GM21381 (cell line): ENCODE measurements at regions not wholly inside any gene's neighbourhood (a gene's known extent, or its start where the extent isn't known, plus 50 kb on each side); places are given as distances from the start of the nearest gene placed in this dataset.

ENCODE experiments used
- ATAC-seq: cut with Tn5 transposase; IDR thresholded peaks from one replicate; pipeline ENCODE4 v1.9.1; 2021; ENCODE audit warnings: mild to moderate bottlenecking, moderate library complexity; ENCODE audit not compliant: unreplicated experiment

DNA sequence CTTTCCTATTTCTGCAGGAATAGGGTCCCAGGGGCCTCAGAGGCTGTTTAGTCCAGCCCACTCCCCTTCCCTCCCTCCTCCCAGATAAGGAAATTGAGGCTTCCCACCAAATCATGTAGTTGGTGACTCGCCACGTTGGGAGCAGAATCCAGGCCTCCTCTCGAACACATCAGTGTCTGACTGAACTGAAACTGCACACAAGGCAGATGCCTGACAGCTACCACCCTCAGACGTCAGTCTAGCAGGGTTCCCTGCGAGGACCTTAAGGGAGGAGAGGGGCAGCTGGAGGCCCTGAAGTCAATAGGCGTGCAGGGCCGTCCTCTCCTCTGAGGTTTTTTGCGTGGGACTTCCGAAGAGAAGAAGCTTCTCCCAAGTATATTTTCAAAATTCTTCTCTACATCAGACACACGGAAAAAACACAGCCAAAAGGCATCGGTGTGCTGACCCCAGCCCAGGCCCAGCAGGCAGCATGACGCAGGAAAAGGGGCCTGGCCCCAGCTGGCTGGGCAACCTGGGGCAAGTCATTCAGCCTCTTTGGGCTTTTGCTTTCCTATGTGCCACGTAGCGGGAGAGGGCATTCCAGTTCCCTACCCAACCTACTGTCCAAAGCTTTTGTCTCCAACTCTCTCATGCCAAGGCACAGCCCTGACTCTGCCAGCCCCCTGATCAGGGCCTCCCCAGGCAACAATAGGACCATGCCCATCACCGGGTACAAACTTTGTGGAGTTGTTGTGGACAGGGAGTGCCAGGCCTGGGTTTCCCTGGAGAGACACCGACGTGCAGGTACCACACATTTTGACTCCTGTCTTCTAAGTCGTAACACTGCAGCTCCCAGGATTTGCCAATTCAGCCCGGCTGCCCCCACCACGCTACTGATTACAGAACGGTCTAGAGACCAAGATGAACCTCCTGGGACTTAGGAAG is 283.1 kb downstream of the XXYLT1 start:
- no peak for ATAC-seq

DNA sequence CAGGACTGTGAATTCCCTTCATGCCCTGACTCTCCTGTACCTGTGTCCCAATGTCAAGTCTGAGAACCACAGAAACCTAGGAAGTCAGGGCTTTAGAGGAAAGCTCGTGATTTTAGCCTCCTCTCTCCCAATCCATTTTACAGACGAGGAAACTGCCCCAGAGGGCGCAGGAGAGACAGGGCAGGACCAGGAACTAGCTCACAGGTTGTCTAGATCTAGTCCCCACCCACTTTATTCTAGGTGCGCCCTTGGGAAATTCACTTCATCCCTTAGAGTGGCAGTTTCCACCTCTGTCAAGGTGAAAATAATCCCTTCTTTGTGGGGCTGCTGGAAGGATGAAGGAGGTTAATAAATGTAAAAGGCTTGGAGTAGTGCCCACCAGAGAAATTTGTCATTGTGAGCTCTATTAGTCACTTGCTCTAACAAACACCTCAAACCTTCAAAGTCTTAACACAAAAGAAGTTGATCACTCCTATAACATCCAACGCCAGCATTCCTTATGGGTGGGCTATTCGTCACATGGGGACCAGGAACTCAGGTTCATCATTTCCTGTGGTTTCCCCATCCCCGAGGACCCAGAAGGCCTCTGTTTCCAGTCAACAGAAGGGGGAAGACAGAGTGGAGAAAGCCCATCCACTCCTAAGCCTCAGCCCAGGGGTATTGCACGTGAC is 282.3 kb downstream of the XXYLT1 start:
- no peak for ATAC-seq

DNA sequence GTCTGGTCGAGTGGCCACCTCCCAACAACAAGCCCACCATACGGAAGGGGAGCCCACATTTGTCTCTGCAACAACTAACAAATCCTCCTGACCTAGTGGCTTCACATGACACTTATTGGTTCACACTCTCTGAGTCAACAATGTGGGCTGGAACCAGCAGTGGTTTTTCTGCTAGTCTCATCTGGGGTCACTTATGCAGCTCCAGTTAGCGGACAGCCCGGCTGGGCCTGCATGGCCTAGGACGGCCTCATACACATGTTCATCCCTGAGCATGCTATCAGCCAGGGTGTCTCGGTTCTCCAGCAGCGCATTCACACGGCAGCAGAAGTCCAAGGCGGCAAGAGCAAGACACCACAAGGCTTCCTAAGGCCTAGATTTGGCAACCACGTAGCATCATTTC is 281.7 kb downstream of the XXYLT1 start:
- no peak for ATAC-seq

DNA sequence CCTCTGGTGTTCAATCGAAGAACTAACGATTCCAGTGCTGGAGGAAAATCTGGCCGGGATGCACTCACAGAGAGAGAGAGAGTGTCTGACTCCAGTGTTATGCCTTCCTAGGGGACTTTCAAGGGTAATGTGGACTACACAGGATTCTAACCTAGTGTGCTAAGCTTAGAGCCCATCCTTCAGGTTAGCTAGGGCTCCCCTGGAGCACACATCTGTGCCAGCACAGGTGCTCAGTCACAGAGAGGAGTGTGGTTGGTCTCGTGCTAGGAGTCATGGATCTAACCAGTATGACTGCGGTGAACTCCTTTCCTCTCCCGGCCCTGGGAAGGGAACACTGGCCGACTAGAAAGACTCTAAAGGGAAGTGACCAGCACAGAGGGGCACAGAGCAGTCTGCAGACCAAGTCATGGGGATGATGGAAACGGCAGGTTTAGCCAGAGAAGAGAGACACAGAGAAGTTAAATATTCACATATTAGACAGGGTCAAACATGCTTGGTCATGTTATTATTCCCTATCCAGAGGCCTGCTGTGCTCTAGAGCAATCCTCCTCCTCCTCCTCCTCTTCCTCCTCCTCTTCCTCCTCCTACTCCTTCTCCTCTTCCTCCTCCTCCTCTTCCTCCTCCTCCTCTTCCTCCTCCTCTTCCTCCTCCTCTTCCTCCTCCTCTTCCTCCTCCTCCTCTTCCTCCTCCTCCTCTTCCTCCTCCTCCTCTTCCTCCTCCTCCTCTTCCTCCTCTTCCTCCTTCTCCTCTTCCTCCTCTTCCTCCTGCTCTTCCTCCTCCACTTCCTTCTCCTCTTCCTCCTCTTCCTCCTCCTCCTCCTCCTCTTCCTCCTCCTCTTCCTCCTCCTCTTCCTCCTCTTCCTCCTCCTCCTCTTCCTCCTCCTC is 280.3 kb downstream of the XXYLT1 start:
- no peak for ATAC-seq

DNA sequence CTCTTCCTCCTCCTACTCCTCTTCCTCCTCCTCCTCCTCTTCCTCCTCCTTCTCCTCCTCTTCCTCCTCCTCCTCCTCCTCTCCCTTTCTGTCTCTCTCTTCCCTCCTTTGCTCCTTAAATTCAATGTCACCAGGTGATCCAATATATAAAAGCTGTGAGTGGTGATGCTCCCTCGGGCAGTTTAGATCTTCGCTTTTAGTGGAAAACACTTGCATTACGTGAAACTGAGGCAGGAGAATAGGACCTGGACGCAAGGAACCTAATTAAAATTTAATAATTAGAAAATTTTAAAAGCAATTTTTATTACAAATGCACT is 279.7 kb downstream of the XXYLT1 start:
- ATAC-seq, result no peak

DNA sequence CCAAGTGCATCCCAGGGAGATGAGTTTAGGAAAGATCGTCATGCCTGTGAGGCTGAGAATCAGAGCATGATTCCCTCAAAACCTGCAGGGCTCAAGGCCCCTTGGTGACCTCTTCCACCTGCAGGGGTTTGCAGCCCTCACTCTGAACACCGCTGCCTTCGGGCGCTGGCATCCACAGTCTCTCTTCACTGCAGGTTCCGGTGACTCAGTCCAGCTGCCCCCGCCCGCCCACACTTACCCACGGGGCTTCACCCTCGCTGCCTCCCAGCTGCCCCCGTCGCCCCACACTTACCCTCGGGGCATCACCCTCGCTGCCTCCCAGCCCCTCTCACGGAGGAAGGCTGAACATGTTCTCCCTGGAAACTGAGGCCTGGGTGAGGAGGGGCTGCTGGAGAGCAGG is 277.1 kb downstream of the XXYLT1 start:
- no peak for ATAC-seq

DNA sequence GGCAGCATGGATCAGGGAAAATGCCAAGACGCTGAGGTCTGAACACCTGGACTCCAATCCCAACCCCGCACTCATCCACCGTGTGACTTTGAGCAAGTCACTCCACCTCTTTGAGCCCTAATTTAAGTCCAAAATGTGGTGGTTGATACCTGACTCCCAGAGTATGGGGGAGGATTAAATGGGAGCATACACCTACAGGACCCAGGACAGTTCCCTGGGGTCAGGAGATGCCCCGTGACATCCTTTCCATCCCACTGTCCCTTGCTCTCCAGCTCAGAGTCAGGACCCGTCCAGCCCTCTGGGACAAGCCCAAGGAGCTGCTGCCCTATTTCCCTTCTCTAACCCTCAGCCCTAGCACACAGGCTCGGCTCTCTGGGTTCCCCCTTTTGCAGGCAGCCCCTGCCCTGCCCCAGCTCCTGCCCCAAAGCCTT is 276.4 kb downstream of the XXYLT1 start:
- ATAC-seq, result no peak

DNA sequence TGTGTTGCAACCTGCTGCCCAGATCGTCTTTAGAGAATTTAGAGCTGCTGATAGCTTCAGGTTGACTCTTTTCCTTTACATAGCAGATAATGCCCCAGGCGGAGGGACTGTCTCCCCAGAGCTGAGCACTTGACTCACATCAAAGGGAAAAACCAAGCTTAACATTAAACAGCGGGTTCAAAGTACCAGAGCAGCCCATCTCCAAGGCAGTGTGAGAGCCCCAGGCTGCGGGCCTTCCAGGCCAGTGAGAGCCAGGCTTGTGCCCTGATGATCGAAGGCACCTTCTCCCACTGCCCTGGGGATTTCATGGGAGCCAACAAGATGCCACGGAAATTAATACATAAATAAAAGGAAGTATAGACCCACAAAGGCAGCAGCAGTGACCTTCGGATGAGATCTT is 275.6 kb downstream of the XXYLT1 start:
- ATAC-seq, result no peak

DNA sequence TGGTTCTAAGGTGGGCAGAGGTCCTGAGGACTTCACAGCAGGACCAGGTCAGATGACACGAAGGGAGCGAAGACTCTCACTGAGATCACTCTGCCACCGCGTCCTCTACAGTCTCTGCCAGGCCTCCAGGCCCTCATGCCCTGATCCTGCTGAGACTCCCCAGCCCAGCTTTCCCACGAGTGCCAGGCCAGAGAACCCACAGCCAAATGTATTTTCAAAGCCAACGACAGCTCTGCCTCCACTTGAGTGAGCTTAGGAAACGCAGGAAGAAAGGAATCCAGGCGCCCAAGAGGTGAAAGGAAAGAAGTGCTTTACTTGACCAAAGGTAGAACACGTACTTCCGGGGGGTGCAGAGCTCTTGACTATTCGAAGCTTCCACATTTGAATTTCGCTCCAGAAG is 275.0 kb downstream of the XXYLT1 start:
- no peak for ATAC-seq

DNA sequence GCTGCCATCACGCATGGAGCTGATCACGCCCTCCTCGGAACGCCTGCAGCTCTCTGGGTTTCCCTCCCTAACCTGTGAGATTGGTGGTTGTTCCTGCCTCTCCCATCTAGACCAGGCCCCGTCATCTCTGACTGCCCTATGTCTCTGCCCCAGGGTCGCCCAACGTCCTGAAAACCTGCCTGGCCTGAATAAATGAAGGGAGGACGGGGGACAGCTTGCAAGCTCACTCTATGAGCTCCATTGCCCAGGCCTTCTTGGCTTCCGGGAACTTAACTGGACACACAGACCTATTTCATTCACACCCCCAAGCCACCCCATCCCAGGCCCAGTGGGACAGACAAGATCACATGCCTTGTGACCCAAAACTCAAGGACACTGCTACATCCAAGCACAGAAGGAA is 274.2 kb downstream of the XXYLT1 start:
- no peak for ATAC-seq

DNA sequence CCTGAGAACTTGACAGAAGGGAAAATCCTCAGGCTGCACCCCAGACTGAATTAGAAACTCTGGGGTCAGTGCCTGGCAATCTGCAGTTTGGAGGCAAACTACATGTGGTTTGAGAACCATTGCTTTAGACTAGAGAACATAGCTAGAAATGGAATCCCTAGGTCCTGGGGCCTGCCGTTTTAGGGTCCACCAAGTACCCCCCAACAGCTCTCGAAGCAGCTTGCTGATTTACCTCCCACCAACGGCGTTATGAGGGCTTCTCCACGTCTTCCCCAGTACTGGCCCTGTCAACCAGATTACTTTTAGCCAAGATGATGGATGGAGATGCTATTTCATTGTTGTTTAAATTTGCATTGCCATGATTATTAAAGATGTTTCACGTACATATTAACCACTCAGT is 272.5 kb downstream of the XXYLT1 start:
- no peak for ATAC-seq

DNA sequence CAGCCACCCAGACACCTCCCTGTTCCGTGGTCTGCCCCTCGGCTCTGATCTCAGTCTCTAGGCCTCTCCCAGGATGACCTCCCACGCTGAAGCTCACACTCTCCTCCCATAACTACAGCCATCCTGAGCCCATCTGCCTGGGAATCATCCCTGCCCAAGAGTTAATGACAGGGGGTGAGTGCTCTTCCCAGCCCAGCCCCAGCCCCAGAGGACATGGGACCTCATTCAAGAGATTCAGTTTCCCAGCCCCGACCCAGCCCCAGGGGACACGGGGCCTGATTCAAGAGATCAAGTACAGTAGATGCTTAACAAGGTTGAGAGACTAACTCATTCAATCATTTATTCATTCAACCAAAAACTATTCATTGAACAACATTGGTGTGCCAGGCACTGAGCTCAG is 272.0 kb downstream of the XXYLT1 start:
- no peak for ATAC-seq

DNA sequence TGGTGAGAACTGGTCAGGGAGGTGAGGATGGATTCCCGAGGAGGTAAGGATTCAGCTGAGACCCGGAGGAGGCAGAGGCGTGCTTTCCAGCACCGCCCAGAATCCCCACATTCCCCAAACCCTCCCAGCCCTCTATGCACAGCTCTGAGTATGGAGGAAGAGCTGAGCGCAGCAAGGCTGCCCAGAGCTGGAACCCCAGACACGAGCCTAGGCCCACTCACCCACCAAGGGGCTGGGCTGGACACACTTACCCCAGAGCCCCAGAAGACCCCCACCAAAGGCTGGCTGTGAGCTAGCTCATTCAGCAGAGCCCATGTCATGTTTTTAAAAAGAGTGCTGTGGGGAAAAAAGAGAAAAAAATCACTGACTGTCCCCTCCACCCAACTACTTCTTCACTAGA is 271.5 kb downstream of the XXYLT1 start:
- no peak for ATAC-seq

DNA sequence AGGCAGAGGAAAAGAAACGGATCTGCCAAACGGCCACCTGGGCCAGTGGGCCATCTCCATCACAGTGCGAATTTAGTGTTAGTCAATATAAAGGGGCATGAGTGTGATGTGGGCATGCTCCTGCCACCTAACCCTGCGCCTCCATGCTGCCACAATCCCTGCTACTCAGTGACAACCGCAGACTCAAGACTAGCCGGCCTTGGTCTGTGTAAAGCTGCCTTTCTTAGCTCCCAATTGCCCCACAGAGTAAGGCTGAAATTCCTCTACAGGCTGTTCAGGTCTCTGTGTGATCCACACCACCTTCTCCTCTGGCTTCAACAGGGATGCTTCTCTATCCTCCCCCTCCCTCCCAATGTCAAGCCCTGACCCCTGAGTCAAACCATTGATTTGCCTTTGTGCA is 269.7 kb downstream of the XXYLT1 start:
- no peak for ATAC-seq

DNA sequence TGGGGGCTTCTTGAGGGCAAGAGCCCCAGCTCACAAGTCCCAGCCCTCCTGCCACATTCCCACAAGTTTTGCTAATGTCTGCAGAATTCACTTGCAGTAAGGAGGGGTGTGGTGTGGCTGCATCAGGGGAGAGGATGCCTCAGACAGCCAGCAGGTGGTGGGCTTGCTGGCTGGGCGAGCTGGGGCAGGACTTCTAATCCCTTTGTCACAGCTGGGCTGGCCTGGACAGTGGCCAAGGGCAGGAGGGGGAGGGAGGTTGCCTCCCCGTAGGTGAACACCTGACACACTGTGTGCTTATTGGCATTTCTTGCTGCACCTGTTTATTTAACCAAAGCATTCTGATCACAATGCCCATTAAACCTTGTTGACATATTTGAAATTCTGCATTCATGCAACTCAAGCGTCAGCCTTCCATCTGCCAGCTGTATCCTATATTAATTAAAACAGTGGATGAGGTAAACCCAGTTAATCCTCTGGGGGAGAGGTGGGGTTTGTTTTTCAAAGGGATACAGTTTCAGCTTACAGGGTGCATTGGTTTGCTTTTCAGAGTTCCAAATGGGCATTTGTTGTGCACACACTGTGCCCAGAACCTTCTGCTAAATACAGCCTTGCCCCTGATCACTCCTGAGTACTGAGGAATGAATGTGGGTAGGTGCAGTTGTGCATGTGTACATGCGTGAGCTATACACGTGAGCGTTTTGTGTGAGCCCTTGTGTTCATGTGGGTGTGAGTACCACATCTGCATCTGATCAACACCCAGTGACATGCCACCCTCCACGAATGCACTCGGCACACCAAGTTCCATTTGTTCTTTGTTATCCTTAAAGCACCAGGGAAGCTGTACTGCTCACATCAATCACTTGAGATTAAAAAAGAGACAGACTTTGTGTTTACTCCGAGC is 268.7 kb downstream of the XXYLT1 start:
- ATAC-seq, result no peak

DNA sequence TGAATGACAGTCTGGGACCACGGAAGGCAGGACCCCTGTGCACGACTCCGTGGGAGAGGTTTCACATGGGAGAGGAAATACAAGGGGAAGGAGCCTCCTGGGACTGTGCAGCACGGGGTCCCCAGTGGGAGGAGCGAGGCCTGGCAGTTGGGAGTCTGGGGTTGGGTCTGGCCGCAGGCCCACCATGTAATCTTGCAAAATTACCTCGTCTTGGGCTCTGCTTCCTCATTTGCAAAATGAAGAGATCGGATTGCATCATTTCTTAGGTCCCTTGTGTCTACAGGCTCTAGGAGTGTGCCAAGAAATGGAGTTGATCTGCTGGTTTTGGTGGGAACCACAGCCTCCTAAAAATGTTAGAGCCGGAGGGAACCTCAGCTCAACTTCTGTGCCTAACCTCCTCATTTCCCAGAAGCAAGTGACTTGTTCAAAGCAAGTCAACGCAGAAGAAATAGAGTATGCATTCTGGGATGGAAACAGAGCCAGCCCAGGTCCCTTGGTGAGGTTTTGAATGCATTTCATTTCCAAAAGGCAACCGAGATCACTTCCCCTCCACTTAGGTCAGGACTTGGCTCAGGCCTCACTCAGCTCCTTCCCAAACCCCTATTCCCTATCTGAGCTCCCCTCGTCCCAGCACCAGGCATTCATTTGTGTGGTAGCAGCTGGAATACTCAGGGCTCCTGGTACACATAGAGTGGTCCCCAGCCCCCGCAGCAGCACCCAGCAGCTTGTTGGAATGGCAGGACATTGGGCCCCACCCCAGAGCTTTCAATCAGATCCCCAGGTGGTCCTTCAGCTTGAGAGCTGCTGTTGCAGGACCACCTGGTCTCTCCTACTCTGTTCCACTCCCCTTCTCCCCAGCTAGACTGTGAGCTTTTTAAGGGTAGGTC is 267.7 kb downstream of the XXYLT1 start:
- ATAC-seq, result no peak

DNA sequence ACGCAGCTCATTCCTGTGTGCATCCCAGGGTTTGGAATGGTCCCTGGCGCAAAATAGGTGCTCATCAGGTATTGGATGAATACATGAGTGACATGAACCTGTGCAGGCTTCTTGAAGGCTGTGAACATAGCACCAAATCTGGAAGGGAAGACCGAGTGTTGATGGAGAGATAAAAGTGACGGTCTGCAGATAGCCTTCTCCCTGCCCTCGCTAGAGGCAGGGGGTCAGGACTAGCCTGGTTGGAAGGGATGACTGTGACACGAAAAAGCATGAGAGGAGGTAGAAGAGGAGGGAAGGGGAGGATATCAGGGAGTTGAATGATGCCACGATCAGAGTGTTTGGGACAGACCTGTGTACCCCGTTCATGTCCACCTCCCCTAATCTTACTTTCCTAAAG is 267.1 kb downstream of the XXYLT1 start:
- ATAC-seq, result no peak

DNA sequence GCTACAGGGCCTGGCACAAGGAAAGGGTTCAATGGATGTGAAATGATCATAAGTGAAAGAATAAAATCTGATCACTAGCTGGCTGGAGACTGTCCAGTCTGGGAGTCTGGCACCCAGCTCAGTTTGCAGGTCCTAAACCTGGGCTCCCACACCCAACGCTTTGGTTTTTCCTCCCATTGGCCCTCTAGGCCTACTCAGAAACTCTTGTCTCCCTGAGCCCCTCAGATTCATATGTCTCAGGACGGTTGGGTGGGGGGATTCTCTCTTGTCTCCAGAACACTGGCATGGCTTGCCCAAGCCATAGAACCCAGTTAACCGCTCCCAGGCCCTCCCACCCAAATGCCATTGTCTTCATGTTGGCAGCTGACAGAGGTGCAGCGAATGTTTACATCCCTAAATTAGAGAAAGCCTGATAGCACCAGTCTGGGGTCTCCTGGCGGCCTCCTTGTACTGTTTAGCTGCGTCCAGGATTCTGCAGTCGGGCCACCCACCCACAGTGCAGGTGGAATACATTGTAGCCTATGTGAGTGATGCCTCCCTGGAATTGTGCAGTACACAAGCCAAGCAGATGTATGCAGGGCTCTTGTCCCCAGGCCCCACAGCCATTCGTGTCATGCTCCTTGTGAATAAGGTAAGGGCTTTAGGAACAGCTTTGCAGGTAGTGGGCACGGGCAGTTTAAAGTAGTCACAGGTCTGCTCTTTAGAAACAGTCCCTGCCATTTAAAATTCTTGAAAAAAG is 266.3 kb downstream of the XXYLT1 start:
- no peak for ATAC-seq

DNA sequence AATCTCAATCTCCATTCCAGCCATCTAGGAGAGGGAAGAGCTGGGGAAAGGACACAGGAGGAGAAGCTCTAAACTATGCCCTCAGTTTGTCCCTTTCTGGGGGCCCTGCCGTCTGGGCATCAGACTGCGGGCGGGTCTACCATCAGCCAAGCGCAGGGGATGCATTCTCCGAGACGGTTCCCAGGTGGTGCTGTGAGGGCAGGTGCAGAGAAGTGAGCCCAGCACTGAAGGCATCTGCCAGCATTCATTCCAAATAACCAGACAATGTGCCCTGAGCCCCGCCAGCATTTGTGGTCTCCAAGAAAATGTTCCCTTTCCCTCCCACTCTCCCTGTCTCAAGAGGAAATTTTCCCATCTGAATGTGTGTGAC is 265.7 kb downstream of the XXYLT1 start:
- no peak for ATAC-seq
